Left ventricle myocardium superior (tissue), 1 donor: ENCODE measurements at regions not wholly inside any gene's neighbourhood (a gene's known extent, or its start where the extent isn't known, plus 50 kb on each side); places are given as distances from the start of the nearest gene placed in this dataset.

Source experiments
- ATAC-seq: fragments of 200-7000 bp; cut with Tn5 transposase; one replicate; pipeline ENCODE4 v1.9.1; 2020; ENCODE audit warnings: mild to moderate bottlenecking, moderate library complexity
- DNase-seq: peaks from one replicate; pipeline ENCODE4 v3.0.0-alpha.2; 2020
- intact Hi-C: fragments of 100-400 bp; cut with micrococcal nuclease; formaldehyde crosslinking; loops from one replicate; pipeline ENCODE4 v1.11.0; 2022
- donor health status: DM: no; HTN: yes; CAD: no; lungs with severe emphysema.

GRCh38 chr7:10122551-10123100 lies 851.0 kb upstream of the PHF14 start:
- intact Hi-C loops = no loop called here
- peak; percentile 86 for ATAC-seq
- peak; percentile 28 for DNase-seq

- DNase-seq (no peak), ATAC-seq (no peak)
- intact Hi-C loops = no loop called here
Measured at GRCh38 chr7:10128748-10129147, 844.9 kb upstream of the PHF14 start.

- DNase-seq = no peak
- no peak for ATAC-seq
- intact Hi-C loops = no loop called here
Measured at GRCh38 chr7:10138087-10138854, 835.4 kb upstream of the PHF14 start.

GRCh38 chr7:10146271-10146670 lies 827.4 kb upstream of the PHF14 start:
- intact Hi-C loops = no loop called here
- ATAC-seq = no peak
- DNase-seq = no peak

GRCh38 chr7:10156972-10157371 lies 816.7 kb upstream of the PHF14 start:
- DNase-seq (no peak), ATAC-seq (peak; percentile 48)
- intact Hi-C loops = no loop called here

- no peak for DNase-seq
- ATAC-seq = no peak
- intact Hi-C loops = no loop called here
Measured at GRCh38 chr7:10181996-10182395, 791.7 kb upstream of the PHF14 start.

GRCh38 chr7:10192074-10192473 lies 781.6 kb upstream of the PHF14 start:
- ATAC-seq (no peak), DNase-seq (no peak)

GRCh38 chr7:10205696-10206095 lies 768.0 kb upstream of the PHF14 start:
- intact Hi-C loops = no loop called here
- no peak for DNase-seq
- peak; percentile 46 for ATAC-seq

More at GRCh38 chr7:10192074-10192473, 781.6 kb upstream of the PHF14 start:
- intact Hi-C loops = no loop called here

GRCh38 chr7:10210000-10210399 lies 763.7 kb upstream of the PHF14 start:
- ATAC-seq (peak; percentile 73), DNase-seq (no peak)
- intact Hi-C loops = no loop called here

- ATAC-seq (no peak), DNase-seq (no peak)
- intact Hi-C loops = no loop called here
Measured at GRCh38 chr7:10211016-10211415, 762.7 kb upstream of the PHF14 start.

GRCh38 chr7:10211861-10212260 lies 761.8 kb upstream of the PHF14 start:
- DNase-seq = no peak
- no peak for ATAC-seq
- intact Hi-C loops = no loop called here

- DNase-seq (no peak), ATAC-seq (no peak)
- intact Hi-C loops = no loop called here
Measured at GRCh38 chr7:10212649-10213048, 761.0 kb upstream of the PHF14 start.

GRCh38 chr7:10216462-10216861 lies 757.2 kb upstream of the PHF14 start:
- ATAC-seq (no peak), DNase-seq (no peak)
- intact Hi-C loops = no loop called here

- intact Hi-C loops = no loop called here
- ATAC-seq (peak; percentile 31), DNase-seq (no peak)
Measured at GRCh38 chr7:10221084-10221483, 752.6 kb upstream of the PHF14 start.

GRCh38 chr7:10222976-10223375 lies 750.7 kb upstream of the PHF14 start:
- intact Hi-C loops = no loop called here
- DNase-seq = no peak

GRCh38 chr7:10225275-10225674 lies 748.4 kb upstream of the PHF14 start:
- ATAC-seq (no peak), DNase-seq (no peak)
- intact Hi-C loops = no loop called here

More at GRCh38 chr7:10222976-10223375, 750.7 kb upstream of the PHF14 start:
- no peak for ATAC-seq

- peak; percentile 75 for ATAC-seq
- DNase-seq = peak; percentile 22
- intact Hi-C loops = no loop called here
Measured at GRCh38 chr7:10237306-10237705, 736.4 kb upstream of the PHF14 start.

- intact Hi-C loops = no loop called here
- no peak for DNase-seq
- ATAC-seq = no peak
Measured at GRCh38 chr7:10238641-10239040, 735.0 kb upstream of the PHF14 start.

- DNase-seq = no peak
- peak; percentile 95 for ATAC-seq
- intact Hi-C loops = no loop called here
Measured at GRCh38 chr7:10239695-10240345, 733.9 kb upstream of the PHF14 start.

GRCh38 chr7:10245406-10245805 lies 728.3 kb upstream of the PHF14 start:
- ATAC-seq = no peak

GRCh38 chr7:10257438-10257837 lies 716.2 kb upstream of the PHF14 start:
- DNase-seq (no peak), ATAC-seq (no peak)
- intact Hi-C loops = no loop called here

More at GRCh38 chr7:10245406-10245805, 728.3 kb upstream of the PHF14 start:
- no peak for DNase-seq
- intact Hi-C loops = no loop called here
